Neural cell (in vitro differentiated cells): ENCODE measurements at regions not wholly inside any gene's neighbourhood (a gene's known extent, or its start where the extent isn't known, plus 50 kb on each side); places are given as distances from the start of the nearest gene placed in this dataset.

ENCODE experiments used
- H2AFZ ChIP-seq: fragments of 200-600, 300-800 bp; sonication (generic), shearing (Covaris generic); 2 replicates; pipeline ENCODE4 v1.6.0; 2014; ENCODE audit warnings: low read depth, mild to moderate bottlenecking, antibody characterized with exemption, low read length, moderate library complexity
- H3F3A ChIP-seq: fragments of 200-600 bp; shearing (Covaris generic); 2 replicates; pipeline ENCODE4 v1.6.1; 2016; ENCODE audit warnings: mild to moderate bottlenecking, moderate library complexity, mixed read lengths, antibody characterized with exemption, low read length; ENCODE audit not compliant: insufficient read depth, poor library complexity, severe bottlenecking
- H3K27ac ChIP-seq: fragments of 200-600, 300-800 bp; sonication (generic), shearing (Covaris generic); 2 replicates; pipeline ENCODE4 v1.5.1; 2014; ENCODE audit warnings: mild to moderate bottlenecking, low read length, moderate library complexity
- H3K27me3 ChIP-seq: fragments of 300-800, 200-600 bp; sonication (generic), shearing (Covaris generic); 2 replicates; pipeline ENCODE4 v1.6.0; 2014; ENCODE audit warnings: mild to moderate bottlenecking, low read depth, low read length, moderate library complexity; ENCODE audit not compliant: insufficient read depth
- H3K36me3 ChIP-seq: fragments of 300-800, 200-600 bp; sonication (generic), shearing (Covaris generic); 2 replicates; pipeline ENCODE4 v1.5.1; 2014; ENCODE audit warnings: mild to moderate bottlenecking, antibody characterized with exemption, low read length, moderate library complexity; ENCODE audit not compliant: insufficient read depth
- H3K4me2 ChIP-seq: fragments of 300-800, 200-600 bp; sonication (generic), shearing (Covaris generic); 2 replicates; pipeline ENCODE4 v1.6.0; 2014; ENCODE audit warnings: mild to moderate bottlenecking, low read length
- H3K4me3 ChIP-seq: fragments of 300-800, 200-600 bp; sonication (generic), shearing (Covaris generic); 2 replicates; pipeline ENCODE4 v1.5.1; 2014; ENCODE audit warnings: mild to moderate bottlenecking, low read length, moderate library complexity
- H3K79me2 ChIP-seq: fragments of 200-600 bp; shearing (Covaris generic); replicated peaks from 2 replicates; pipeline ENCODE4 v1.6.0; 2014; ENCODE audit warnings: mild to moderate bottlenecking, low read length, moderate library complexity; ENCODE audit not compliant: insufficient read depth
- H3K9ac ChIP-seq: fragments of 300-800, 200-600 bp; sonication (generic), shearing (Covaris generic); 2 replicates; pipeline ENCODE4 v1.6.1; 2016; ENCODE audit warnings: mild to moderate bottlenecking, low read length, mixed read lengths
- H3K9me2 ChIP-seq: fragments of 200-600 bp; shearing (Covaris generic); 2 replicates; pipeline ENCODE4 v1.6.1; 2016; ENCODE audit warnings: mild to moderate bottlenecking, low read length, mixed read lengths; ENCODE audit not compliant: insufficient read depth
- H3K9me3 ChIP-seq: fragments of 200-600, 300-800 bp; sonication (generic), shearing (Covaris generic); 2 replicates; pipeline ENCODE4 v1.6.1; 2016; ENCODE audit warnings: mild to moderate bottlenecking, mixed run types, low read length, moderate library complexity, mixed read lengths
- H4K20me1 ChIP-seq: fragments of 200-600 bp; shearing (Covaris generic); 2 replicates; pipeline ENCODE4 v1.6.1; 2016; ENCODE audit warnings: mild to moderate bottlenecking, mixed run types; ENCODE audit not compliant: insufficient read depth
- CTCF ChIP-seq: fragments of 450-650 bp; IDR thresholded peaks from 2 replicates; pipeline ENCODE4 v1.5.1; 2014; ENCODE audit warnings: antibody characterized with exemption, mild to moderate bottlenecking, moderate library complexity; ENCODE audit not compliant: poor library complexity, severe bottlenecking
- EP300 ChIP-seq: fragments of 450-650 bp; conservative IDR thresholded peaks from 2 replicates; pipeline ENCODE4 v1.6.1; 2014; ENCODE audit warnings: antibody characterized with exemption, mild to moderate bottlenecking, moderate library complexity; ENCODE audit not compliant: poor library complexity, severe bottlenecking
- EZH2 ChIP-seq: fragments of 200-600, 300-800 bp; shearing (Covaris generic), sonication (generic); IDR thresholded peaks from 2 replicates; pipeline ENCODE4 v1.6.1; 2014; ENCODE audit warnings: antibody characterized with exemption, low read length, borderline replicate concordance, mild to moderate bottlenecking; ENCODE audit not compliant: insufficient read depth, poor library complexity, severe bottlenecking
- MXI1 ChIP-seq: fragments of 450-650 bp; conservative IDR thresholded peaks from 2 replicates; pipeline ENCODE4 v1.6.1; 2014; ENCODE audit warnings: antibody characterized with exemption, mild to moderate bottlenecking; ENCODE audit not compliant: poor library complexity, severe bottlenecking
- POLR2AphosphoS5 ChIP-seq: IDR thresholded peaks from 2 replicates; pipeline ENCODE4 v1.6.1; 2012
- RAD21 ChIP-seq: fragments of 450-650 bp; conservative IDR thresholded peaks from 2 replicates; pipeline ENCODE4 v1.6.1; 2014; ENCODE audit warnings: antibody characterized with exemption, mild to moderate bottlenecking, moderate library complexity
- REST ChIP-seq: IDR thresholded peaks from 2 replicates; pipeline ENCODE4 v1.6.1; 2012; ENCODE audit warnings: borderline replicate concordance
- SMC3 ChIP-seq: fragments of 450-650 bp; conservative IDR thresholded peaks from 2 replicates; pipeline ENCODE4 v1.6.1; 2014; ENCODE audit warnings: antibody characterized with exemption, mild to moderate bottlenecking, moderate library complexity; ENCODE audit not compliant: poor library complexity
- TAF1 ChIP-seq: IDR thresholded peaks from 2 replicates; pipeline ENCODE4 v1.6.1; 2012; ENCODE audit warnings: low read depth

GRCh38 chr22:48306284-48306683 is 1521.4 kb downstream of the BRD1 start:
- no peaks in the 10 kb centered on the region for H4K20me1 ChIP-seq

GRCh38 chr22:48305726-48306235 is 1521.9 kb downstream of the BRD1 start:
- Histone ChIP-seq H3K9ac (no peak overlapping the region), H3F3A (no peaks in the 10 kb centered on the region), H3K9me2 (no peaks in the 10 kb centered on the region), H3K4me2 (no peak overlapping the region), H3K27me3 (no peaks in the 10 kb centered on the region), H3K9me3 (no peaks in the 10 kb centered on the region), H4K20me1 (no peaks in the 10 kb centered on the region), H3K36me3 (no peaks in the 10 kb centered on the region), H3K79me2 (no peaks in the 10 kb centered on the region), H2AFZ (no peak overlapping the region), H3K4me3 (no peak overlapping the region), H3K27ac (no peak overlapping the region)
- TF ChIP-seq POLR2AphosphoS5 = no peak
- no peak for TF ChIP-seq EP300
- no peak for TF ChIP-seq SMC3
- no peak for TF ChIP-seq MXI1
- TF ChIP-seq RAD21 = no peak
- TF ChIP-seq EZH2 = no peak
- TF ChIP-seq CTCF = no peak
- no peak for TF ChIP-seq TAF1

More at GRCh38 chr22:48306284-48306683, 1521.4 kb downstream of the BRD1 start:
- Histone ChIP-seq H3K79me2 (no peaks in the 10 kb centered on the region), H3K9me3 (no peaks in the 10 kb centered on the region), H3K4me3 (no peak overlapping the region), H3K4me2 (no peak overlapping the region), H2AFZ (no peak overlapping the region), H3K36me3 (no peaks in the 10 kb centered on the region), H3K9ac (no peak overlapping the region), H3K9me2 (no peaks in the 10 kb centered on the region), H3F3A (no peaks in the 10 kb centered on the region), H3K27me3 (no peaks in the 10 kb centered on the region), H3K27ac (no peak overlapping the region)
- TF ChIP-seq POLR2AphosphoS5 = no peak
- no peak for TF ChIP-seq TAF1
- no peak for TF ChIP-seq EP300
- no peak for TF ChIP-seq SMC3
- no peak for TF ChIP-seq CTCF
- TF ChIP-seq EZH2 = no peak
- TF ChIP-seq RAD21 = no peak
- no peak for TF ChIP-seq MXI1
- no peak for TF ChIP-seq REST
